H54 (cell line): ENCODE measurements at regions not wholly inside any gene's neighbourhood (a gene's known extent, or its start where the extent isn't known, plus 50 kb on each side); places are given as distances from the start of the nearest gene placed in this dataset.

Experiments used
- DNase-seq: peaks from one replicate; pipeline ENCODE4 v3.0.0; 2011; ENCODE audit warnings: low spot score, mixed read lengths; ENCODE audit not compliant: insufficient read length
- FAIRE-seq: peaks from 3 replicates; lab custom pipeline; 2011; peaks lifted over from hg19 to GRCh38; lab: Jason Lieb, UNC
- POLR2A ChIP-seq: IDR thresholded peaks from 2 replicates; pipeline ENCODE4 v1.6.1; 2011; ENCODE audit warnings: low read depth, mild to moderate bottlenecking, low read length

DNA sequence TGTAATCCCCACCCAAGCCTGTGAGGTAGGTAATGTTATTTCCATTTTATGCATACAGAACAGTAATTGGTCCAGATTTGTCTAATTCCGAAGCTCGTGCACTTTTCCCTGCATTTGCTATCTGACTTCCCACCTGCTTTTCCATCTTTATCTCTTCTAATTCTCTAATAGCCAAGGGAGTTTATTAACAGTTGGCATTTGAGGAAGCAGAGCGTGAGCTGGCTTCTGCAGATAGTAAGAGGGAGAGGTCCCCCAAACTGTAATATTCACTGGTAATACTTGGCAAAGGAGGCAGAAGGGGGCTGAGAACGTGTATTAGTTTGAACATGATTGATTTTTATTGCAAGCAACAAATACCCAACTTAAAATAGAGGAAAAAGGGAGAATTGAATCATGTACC, 110.8 kb upstream of the SPON1 start:
- no peak for FAIRE-seq
- TF ChIP-seq POLR2A: no peak

DNA sequence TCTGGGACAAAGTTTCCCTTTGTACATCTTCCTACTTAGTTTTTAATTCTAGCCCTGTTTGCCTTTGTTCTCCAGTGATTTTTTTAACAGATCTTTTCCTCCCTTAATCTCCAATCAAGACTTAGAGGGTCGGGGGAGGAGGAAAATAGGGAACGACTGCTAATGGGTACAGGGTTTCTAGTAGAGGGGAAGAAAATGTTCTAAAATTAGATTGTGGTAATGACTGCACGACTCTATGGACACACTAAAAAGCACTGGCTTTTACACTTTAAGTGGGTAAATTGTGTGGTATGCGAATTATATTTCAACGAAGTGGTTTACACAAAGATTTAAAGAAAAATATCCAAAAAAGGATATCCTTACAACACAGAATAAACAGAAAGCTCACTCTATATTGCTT, 110.0 kb upstream of the SPON1 start:
- DNase-seq (no peak), FAIRE-seq (no peak)
- no peak for TF ChIP-seq POLR2A

More for the DNA sequence above, 110.8 kb upstream of the SPON1 start:
- DNase-seq: no peak

DNA sequence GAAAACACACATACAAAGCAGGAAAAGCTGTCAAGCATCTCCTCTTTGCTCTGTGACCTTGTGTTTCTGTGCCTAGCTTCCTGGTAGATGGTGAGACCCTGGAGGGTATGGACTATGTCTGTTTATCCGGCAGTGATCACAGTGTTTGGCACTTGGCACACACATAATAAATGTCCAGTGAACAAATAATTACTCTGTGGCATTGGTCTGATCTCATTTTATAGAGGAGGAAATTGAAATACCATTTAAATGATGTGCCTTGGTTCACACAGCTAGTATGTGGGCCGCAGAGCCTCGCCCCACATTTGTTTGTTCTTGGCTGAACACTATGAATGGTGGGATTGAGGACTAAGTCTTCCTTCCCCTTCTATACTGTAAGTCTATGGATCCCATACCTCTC, 104.7 kb upstream of the SPON1 start:
- TF ChIP-seq POLR2A: no peak
- DNase-seq (no peak), FAIRE-seq (no peak)

DNA sequence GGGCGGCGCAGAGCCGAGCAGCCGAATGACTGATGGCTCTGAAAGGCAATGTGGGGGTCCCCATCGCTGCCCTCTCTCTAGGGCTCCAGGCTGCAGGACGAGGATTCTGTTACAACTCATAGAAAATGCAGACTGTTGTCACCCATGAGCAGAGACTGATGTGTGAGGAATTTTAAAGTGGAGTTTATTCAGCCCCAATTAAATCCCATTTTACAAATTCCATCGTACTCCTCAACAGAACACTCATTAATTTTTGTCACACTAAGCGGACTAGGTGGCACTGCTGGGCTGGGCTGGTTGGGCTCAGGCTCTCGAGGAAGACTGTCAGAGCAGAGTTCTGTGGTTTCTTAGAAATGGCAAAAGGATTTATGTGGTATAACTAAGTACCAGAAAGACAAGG, 102.6 kb upstream of the SPON1 start:
- DNase-seq: no peak
- TF ChIP-seq POLR2A: no peak
- FAIRE-seq: no peak

DNA sequence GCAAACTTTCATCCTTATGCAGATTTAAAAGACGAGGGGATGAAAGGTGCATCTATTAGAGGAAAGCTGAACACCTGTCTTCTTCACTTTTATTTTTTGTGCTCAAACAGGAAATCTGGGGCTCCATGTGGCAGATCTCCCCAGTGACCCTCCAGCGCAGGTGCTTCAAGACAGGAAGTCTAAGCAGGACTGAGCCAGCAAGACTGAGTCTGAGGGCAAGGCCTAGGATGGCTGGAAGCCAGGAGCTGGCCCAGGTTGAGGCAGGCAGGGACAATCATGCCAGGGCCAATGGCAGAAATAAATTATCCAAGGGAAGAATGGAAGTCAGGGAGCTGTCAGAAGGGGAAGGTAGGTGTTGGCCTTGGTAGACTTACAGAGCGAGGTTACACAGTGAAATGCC, 101.1 kb upstream of the SPON1 start:
- TF ChIP-seq POLR2A: no peak
- FAIRE-seq (no peak), DNase-seq (no peak)

DNA sequence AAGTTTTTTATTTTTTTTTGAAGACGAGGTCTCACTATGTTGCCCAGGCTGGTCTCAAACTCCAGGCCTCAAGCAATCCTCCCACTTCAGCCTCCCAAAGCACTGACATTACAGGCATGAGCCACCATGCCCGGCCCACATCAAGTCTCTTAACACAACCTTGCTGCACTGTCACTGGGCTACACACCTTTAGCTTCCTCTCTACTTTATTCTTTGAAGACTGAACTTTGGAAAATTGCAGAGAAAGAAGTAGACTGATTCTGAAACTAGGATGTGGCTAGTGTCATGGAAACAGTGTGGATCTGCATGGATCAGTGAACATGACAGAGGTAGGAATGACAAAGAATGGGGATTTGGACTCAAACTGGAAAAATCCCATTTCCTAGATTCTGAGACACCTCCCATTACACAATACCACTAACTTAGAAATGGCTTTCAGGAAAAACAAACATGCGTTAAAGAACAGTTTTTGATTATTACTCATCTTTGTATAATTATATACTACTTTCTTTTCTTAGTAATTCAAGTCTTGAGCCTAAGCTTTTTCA, 99.6 kb upstream of the SPON1 start:
- DNase-seq (no peak), FAIRE-seq (no peak)
- TF ChIP-seq POLR2A: no peak

DNA sequence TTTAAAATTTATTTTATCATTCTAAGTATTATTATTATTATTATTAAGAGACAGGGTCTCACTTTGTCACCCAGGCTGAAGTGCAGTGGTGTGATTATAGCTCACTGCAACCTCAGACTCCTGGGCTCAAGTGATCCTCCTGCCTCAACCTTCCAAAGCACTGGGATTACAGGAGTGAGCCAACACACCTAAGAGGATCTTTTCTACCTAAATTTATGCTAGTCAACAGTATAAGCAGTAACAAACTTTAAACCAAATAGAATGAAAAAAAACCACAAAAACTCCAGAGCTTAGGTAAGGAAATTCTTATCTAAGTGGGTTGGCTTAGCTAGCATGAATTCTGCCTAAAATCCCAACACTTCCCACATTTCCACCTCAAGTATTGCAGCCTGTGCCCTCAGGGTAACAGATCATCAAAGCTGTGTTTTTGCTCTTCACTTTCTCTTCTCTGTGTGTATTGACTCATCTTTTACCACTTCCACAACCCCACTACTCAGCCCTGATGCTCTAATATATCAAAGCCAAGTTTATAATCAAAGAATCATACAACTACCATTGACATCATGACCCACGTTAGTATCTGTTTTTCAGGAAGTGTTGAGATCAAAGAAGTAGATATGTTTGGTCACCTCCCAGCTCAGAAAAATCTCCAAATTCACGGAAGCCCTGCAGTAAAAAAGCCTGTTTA, 93.7 kb upstream of the SPON1 start:
- FAIRE-seq (peak; percentile 30), DNase-seq (no peak)
- no peak for TF ChIP-seq POLR2A

DNA sequence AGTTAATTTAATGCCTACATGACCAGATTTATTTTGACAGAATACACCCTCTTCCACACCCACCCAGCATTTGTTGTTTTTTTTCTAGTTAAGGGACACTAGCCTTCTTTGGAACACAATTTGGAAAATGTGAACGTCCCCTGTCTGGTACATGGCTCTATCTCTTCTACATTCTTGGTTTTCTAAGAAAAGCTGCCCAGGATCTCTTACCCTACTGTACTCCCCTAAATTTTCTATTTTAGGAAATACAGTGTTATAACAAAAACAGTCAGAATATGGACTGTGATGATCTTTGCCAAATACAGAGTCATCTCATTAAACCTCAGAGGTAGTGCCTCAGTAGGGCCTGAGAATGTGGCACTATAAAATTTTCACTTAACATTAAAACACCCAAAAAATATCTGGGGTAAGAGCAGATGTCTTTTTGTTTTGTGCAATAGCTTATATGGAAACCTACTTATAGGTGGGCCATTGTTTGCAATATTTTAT, 93.1 kb upstream of the SPON1 start:
- DNase-seq (no peak), FAIRE-seq (no peak)

DNA sequence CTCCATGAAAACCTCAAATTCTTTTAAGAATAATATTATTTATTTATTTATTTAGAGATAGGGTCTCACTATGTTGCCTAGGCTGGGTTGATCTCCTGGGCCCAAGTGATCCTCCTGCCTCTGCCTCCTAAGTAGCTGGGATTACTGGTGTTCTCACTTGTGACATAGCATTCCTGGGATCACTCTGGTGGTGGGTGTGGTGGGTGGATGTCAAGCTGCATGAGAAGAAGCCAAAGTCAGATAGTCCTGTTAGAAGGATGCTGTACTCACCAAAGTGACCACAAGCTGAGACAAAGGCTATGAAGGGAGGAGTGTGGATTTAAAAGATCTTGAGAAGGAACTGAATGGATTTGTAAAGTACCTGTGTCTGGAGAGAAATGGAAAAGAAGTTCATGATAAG, 87.9 kb upstream of the SPON1 start:
- DNase-seq (no peak), FAIRE-seq (no peak)

More for the DNA sequence above, 93.1 kb upstream of the SPON1 start:
- TF ChIP-seq POLR2A: no peak

DNA sequence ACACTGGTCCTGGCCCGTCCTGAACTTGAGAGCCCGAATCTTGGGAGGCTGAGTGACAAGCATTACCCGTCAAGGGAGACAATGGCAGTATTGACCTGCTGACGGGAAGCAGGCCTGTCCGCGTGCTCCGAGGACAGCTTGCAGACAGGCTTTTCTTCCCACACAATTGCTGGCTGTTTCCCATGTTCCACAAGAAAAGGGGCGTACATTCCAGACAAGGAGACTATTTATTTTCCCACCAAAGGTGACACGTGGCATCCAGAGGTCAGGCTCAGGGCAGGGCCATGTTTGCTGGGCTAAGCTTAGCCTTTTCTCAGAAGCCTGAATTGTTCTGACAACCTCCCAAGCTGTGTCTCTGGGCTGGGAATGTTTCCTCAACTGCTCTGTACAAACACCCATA, 86.9 kb upstream of the SPON1 start:
- no peak for FAIRE-seq
- no peak for DNase-seq
- no peak for TF ChIP-seq POLR2A

More for the DNA sequence above, 87.9 kb upstream of the SPON1 start:
- TF ChIP-seq POLR2A: no peak

DNA sequence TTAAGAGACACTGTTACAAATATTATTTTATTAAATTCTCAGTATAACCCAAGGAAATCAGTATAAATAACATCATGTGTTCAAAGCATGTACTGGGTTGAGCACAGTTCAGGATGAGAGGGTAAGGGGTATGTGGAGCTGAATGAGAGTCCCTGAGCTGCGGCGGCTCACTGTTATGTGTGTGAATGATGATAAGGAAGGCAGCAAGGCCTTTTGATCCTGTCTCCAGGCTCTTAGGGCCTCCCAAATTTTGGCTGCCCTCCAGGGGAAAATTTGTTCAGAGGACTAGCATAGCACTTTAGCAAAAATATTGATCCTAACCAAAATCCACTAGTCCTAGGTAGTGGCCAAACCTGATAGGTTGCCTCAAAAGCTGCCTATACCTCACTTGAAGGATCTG, 86.1 kb upstream of the SPON1 start:
- no peak for FAIRE-seq
- no peak for TF ChIP-seq POLR2A
- no peak for DNase-seq

DNA sequence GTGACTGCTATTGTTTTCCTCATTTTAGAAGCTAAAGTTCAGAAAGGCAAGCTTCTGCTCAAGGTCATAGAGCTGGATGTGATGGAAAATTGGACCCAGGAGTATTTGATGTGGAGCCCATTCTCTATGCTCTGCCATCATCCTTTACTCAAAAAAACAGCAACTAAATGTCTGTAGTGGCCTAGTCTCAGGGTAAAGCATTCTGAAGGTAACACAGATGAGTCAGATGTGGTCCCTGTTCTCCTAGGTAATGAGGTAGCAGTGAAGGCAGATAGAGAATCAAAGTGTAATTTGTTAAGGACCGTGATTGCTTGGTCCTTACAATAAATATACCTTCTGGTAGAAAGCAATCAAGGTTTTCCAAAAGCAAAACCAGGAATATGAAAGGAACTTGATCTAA, 84.4 kb upstream of the SPON1 start:
- DNase-seq: no peak
- no peak for FAIRE-seq
- TF ChIP-seq POLR2A: no peak

DNA sequence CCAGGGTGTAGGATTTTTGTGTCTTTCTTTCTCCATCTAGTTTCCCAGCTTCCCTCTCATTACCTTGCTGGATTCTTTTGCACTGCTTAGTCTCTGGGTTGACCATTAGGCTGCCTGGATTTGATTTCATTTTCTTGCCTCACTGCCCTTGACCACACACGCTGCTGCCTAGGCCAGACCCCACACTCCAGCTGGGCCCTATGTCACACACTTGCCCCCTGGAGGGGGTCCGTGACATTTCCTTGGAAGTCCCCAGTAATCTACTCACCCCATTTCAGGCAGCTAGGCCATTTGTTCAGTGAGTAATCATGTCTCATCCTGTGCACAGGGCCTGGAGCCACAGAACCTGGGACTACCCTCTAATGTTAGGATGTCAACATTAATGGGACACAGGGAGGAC, 81.9 kb upstream of the SPON1 start:
- FAIRE-seq (no peak), DNase-seq (peak; percentile 31)
- TF ChIP-seq POLR2A: no peak

DNA sequence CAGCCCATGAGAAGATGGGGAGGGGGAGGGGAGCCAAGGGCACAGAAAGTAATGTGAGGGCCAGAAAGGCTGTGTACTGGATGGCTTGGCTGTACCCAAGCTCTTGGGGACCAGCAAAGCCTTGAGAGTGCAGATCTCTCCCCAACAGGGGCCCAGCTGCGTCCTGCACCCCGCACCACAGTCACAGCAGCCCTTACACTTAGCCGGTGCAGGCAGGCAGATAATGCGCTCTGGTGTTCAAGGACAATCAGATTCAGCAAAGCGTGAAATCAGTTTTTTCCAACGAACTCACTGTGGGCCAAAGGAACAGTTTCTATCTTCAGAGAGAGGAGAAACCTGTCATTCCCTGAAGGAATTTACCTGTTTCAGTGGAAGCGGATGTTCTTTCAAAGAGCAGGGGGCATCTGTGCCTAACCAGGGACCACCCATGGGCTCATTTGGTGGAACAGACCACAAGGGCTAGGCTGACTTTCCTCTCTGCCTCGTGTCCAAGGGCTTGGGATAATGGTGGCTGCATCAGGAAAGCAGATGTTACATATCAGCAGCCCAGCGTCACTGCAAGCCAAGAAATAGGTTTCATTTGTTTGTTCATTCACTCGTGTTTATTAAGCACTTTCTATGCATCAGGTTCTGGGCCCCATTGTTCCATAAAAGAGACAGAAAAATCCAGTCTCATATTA, 81.2 kb upstream of the SPON1 start:
- no peak for TF ChIP-seq POLR2A

More for the DNA sequence above, 81.2 kb upstream of the SPON1 start:
- DNase-seq: no peak
- FAIRE-seq: no peak
